H1 (cell line): ENCODE measurements at regions not wholly inside any gene's neighbourhood (a gene's known extent, or its start where the extent isn't known, plus 50 kb on each side); places are given as distances from the start of the nearest gene placed in this dataset.

Source experiments
- CTCF ChIA-PET: fragments of 300-600 bp; sonication (Branson Sonifier 250); formaldehyde crosslinking; loops from one replicate; lab custom pipeline; 2021; ENCODE audit not compliant: partially characterized antibody; lab: Charles Lee
- POLR2A ChIA-PET: fragments of 300-600 bp; sonication (Branson Sonifier 250); formaldehyde crosslinking; loops from one replicate; lab custom pipeline; 2021; ENCODE audit warnings: inconsistent platforms; ENCODE audit not compliant: partially characterized antibody; lab: Charles Lee
- DNase-seq, 2 experiments: peaks; one replicate each; pipeline versions ENCODE4 v3.0.0 to v3.0.0-alpha.2; 2010 to 2022; ENCODE audit warnings: low spot score in 2 of 2, low read depth in 1 of 2, mixed read lengths in 1 of 2
- FAIRE-seq: peaks from 2 replicates; lab custom pipeline; 2011; peaks lifted over from hg19 to GRCh38; lab: Jason Lieb, UNC
- H2AFZ ChIP-seq: 2 replicates; pipeline ENCODE4 v1.8.1; 2012; ENCODE audit warnings: low read length, inconsistent platforms
- H2AK5ac ChIP-seq: 2 replicates; pipeline ENCODE4 v1.6.1; 2013; ENCODE audit warnings: low read depth, low read length
- H2BK120ac ChIP-seq: replicated peaks from 2 replicates; pipeline ENCODE3; 2013; ENCODE audit warnings: low read depth, low read length, inconsistent platforms
- H2BK12ac ChIP-seq: 2 replicates; pipeline ENCODE4 v1.6.1; 2013; ENCODE audit warnings: low read depth, low read length
- H2BK15ac ChIP-seq: 2 replicates; pipeline ENCODE4 v1.6.1; 2013; ENCODE audit warnings: low read length
- H2BK20ac ChIP-seq: 2 replicates; pipeline ENCODE4 v1.6.1; 2013; ENCODE audit warnings: low read length
- H2BK5ac ChIP-seq: 2 replicates; pipeline ENCODE4 v1.6.1; 2013; ENCODE audit warnings: low read depth, low read length
- H3K14ac ChIP-seq: 2 replicates; pipeline ENCODE4 v1.6.1; 2013; ENCODE audit warnings: inconsistent platforms; ENCODE audit not compliant: insufficient read length
- H3K18ac ChIP-seq: 2 replicates; pipeline ENCODE4 v1.6.1; 2013; ENCODE audit warnings: low read length; ENCODE audit errors: extremely low read depth
- H3K23ac ChIP-seq: 2 replicates; pipeline ENCODE4 v1.6.1; 2013; ENCODE audit warnings: inconsistent platforms; ENCODE audit not compliant: insufficient read length
- H3K23me2 ChIP-seq: 2 replicates; pipeline ENCODE4 v1.6.1; 2013; ENCODE audit warnings: low read depth, low read length
- H3K27ac ChIP-seq: 2 replicates; pipeline ENCODE4 v1.6.1; 2011; ENCODE audit warnings: low read depth, low read length, inconsistent platforms
- H3K27me3 ChIP-seq, 4 experiments: replicated peaks in 1 of 4; 1 replicate in 1 of 4; 2 replicates in 3 of 4; pipeline versions ENCODE4 v1.6.1 to v1.8.1; 2011 to 2013; ENCODE audit warnings: low read length in 3 of 4, mild to moderate bottlenecking in 3 of 4, inconsistent platforms in 2 of 4, mixed read lengths in 2 of 4, moderate library complexity in 1 of 4; ENCODE audit not compliant: control insufficient read depth in 3 of 4, insufficient read depth in 3 of 4; ENCODE audit errors: extremely low read depth in 1 of 4
- H3K36me3 ChIP-seq, 4 experiments: 2 replicates each; pipeline versions ENCODE4 v1.6.1 to v1.8.1; 2011 to 2013; ENCODE audit warnings: mild to moderate bottlenecking in 4 of 4, low read length in 3 of 4, moderate library complexity in 2 of 4, control low read depth in 1 of 4, inconsistent platforms in 1 of 4; ENCODE audit not compliant: insufficient read depth in 4 of 4, control insufficient read depth in 2 of 4
- H3K4ac ChIP-seq: replicated peaks from 2 replicates; pipeline ENCODE3; 2013; ENCODE audit warnings: low read length, low read depth, mixed read lengths, inconsistent platforms; ENCODE audit not compliant: insufficient read length
- H3K4me1 ChIP-seq, 4 experiments: replicated peaks in 1 of 4; 1 replicate in 1 of 4; 2 replicates in 3 of 4; pipeline versions ENCODE4 v1.6.1 to v1.8.1; 2011 to 2013; ENCODE audit warnings: low read length in 3 of 4, inconsistent platforms in 2 of 4, mixed read lengths in 1 of 4; ENCODE audit not compliant: insufficient read depth in 4 of 4, control insufficient read depth in 3 of 4
- H3K4me2 ChIP-seq, 2 experiments: 2 replicates each; pipeline versions ENCODE4 v1.6.1 to v1.8.1; 2011 to 2013; ENCODE audit warnings: low read depth in 2 of 2, low read length in 2 of 2, control low read depth in 1 of 2, inconsistent platforms in 1 of 2, mild to moderate bottlenecking in 1 of 2; ENCODE audit not compliant: insufficient read depth in 1 of 2
- H3K4me3 ChIP-seq, 4 experiments: fragments of 200-600, 300-600 bp in 1 of 4; sonication (generic), shearing (Covaris generic), sonication (Bioruptor Twin) in 1 of 4; 2 replicates each; pipeline versions ENCODE4 v1.5.1 to v1.8.1; 2011 to 2016; ENCODE audit warnings: low read length in 4 of 4, low read depth in 3 of 4, control low read depth in 2 of 4, inconsistent platforms in 2 of 4, mild to moderate bottlenecking in 2 of 4, mixed read lengths in 1 of 4, moderate library complexity in 1 of 4; ENCODE audit not compliant: insufficient read depth in 2 of 4; ENCODE audit errors: extremely low read depth in 1 of 4
- H3K56ac ChIP-seq: replicated peaks from 2 replicates; pipeline ENCODE3; 2013; ENCODE audit warnings: low read depth, mild to moderate bottlenecking, mixed read lengths, low read length, inconsistent platforms; ENCODE audit not compliant: insufficient read length
- H3K79me1 ChIP-seq: 2 replicates; pipeline ENCODE4 v1.6.1; 2013; ENCODE audit warnings: low read depth, low read length, control low read depth
- H3K79me2 ChIP-seq, 2 experiments: 2 replicates each; pipeline versions ENCODE4 v1.6.1 to v1.8.1; 2012 to 2013; ENCODE audit warnings: low read length in 2 of 2, mild to moderate bottlenecking in 2 of 2, inconsistent platforms in 1 of 2; ENCODE audit not compliant: insufficient read depth in 2 of 2, control insufficient read depth in 1 of 2
- H3K9ac ChIP-seq, 4 experiments: replicated peaks in 1 of 4; 1 replicate in 1 of 4; 2 replicates in 3 of 4; pipeline versions ENCODE4 v1.6.1 to v1.8.1; 2011 to 2013; ENCODE audit warnings: low read depth in 3 of 4, low read length in 3 of 4, control low read depth in 2 of 4, mild to moderate bottlenecking in 2 of 4, moderate library complexity in 2 of 4, inconsistent platforms in 1 of 4; ENCODE audit errors: extremely low read depth in 1 of 4
- H3K9me3 ChIP-seq, 2 experiments: 2 replicates each; pipeline versions ENCODE4 v1.6.1 to v1.8.1; 2012 to 2013; ENCODE audit warnings: mild to moderate bottlenecking in 2 of 2, moderate library complexity in 2 of 2, control low read depth in 1 of 2, inconsistent platforms in 1 of 2, low read depth in 1 of 2, low read length in 1 of 2, mixed read lengths in 1 of 2; ENCODE audit not compliant: insufficient read depth in 2 of 2
- H4K20me1 ChIP-seq, 2 experiments: replicated peaks in 1 of 2; 2 replicates each; pipeline versions ENCODE3 to v1.8.1; 2011 to 2013; ENCODE audit warnings: inconsistent platforms in 2 of 2, low read length in 2 of 2, mild to moderate bottlenecking in 1 of 2; ENCODE audit not compliant: insufficient read depth in 2 of 2, control insufficient read depth in 1 of 2
- H4K5ac ChIP-seq: 2 replicates; pipeline ENCODE4 v1.6.1; 2013; ENCODE audit warnings: low read length, low read depth, mixed read lengths, inconsistent platforms; ENCODE audit not compliant: insufficient read length
- H4K8ac ChIP-seq: 2 replicates; pipeline ENCODE4 v1.8.0; 2013; ENCODE audit warnings: mild to moderate bottlenecking, moderate library complexity, low read length, inconsistent platforms; ENCODE audit not compliant: insufficient read depth; ENCODE audit errors: extremely low read depth
- H4K91ac ChIP-seq: replicated peaks from 2 replicates; pipeline ENCODE3; 2013; ENCODE audit warnings: low read length, mixed read lengths, inconsistent platforms; ENCODE audit not compliant: insufficient read length
- EP300 ChIP-seq, 2 experiments: IDR thresholded peaks; 1 replicate in 1 of 2; 2 replicates in 1 of 2; pipeline ENCODE4 v1.6.1; 2011 to 2012; ENCODE audit warnings: low read depth in 2 of 2, low read length in 2 of 2, mild to moderate bottlenecking in 2 of 2, borderline replicate concordance in 1 of 2, inconsistent platforms in 1 of 2, moderate library complexity in 1 of 2
- GABPA ChIP-seq: IDR thresholded peaks from 2 replicates; pipeline ENCODE4 v1.6.1; 2011; ENCODE audit warnings: mild to moderate bottlenecking, low read length, moderate library complexity, borderline replicate concordance; ENCODE audit not compliant: insufficient read depth
- MAX ChIP-seq: IDR thresholded peaks from 2 replicates; pipeline ENCODE4 v1.6.1; 2012; ENCODE audit warnings: inconsistent platforms
- SAP30 ChIP-seq: fragments of 300-600 bp; sonication (generic); IDR thresholded peaks from 2 replicates; pipeline ENCODE4 v1.7.1; 2012; ENCODE audit warnings: low read length, moderate library complexity, mild to moderate bottlenecking, inconsistent platforms; ENCODE audit not compliant: insufficient read depth, insufficient replicate concordance
- SUZ12 ChIP-seq: fragments of 200-600 bp; sonication (generic); IDR thresholded peaks from 2 replicates; pipeline ENCODE4 v1.6.1; 2012; ENCODE audit warnings: mild to moderate bottlenecking, inconsistent platforms, low read length, moderate library complexity, mixed read lengths
- WGBS, 2 experiments: shearing (Covaris generic) in 1 of 2; methylation state at CpG; one replicate each; pipeline versions ENCODE4 v1.1.6 to v1.1.7; 2013 to 2015; ENCODE audit warnings: low lambda C conversion rate in 2 of 2, mixed read lengths in 2 of 2, inconsistent platforms in 1 of 2, low coverage in 1 of 2, missing lambda C conversion rate in 1 of 2; ENCODE audit not compliant: insufficient replicate concordance in 2 of 2, insufficient coverage in 1 of 2, insufficient read length in 1 of 2; ENCODE audit errors: extremely low coverage in 1 of 2, missing lambda C conversion rate in 1 of 2; 5-methylcytosine and 5-hydroxymethylcytosine counted together

GRCh38 chr5:112473989-112474388, 54.9 kb upstream of the EPB41L4A start:
- Histone ChIP-seq H3K23ac (no peak overlapping the region), H3K4me3 (no peak overlapping the region), H2BK12ac (no peak overlapping the region), H2BK20ac (no peak overlapping the region), H2BK5ac (no peak overlapping the region), H2AK5ac (no peak overlapping the region), H3K27me3 (no peaks in the 10 kb centered on the region), H3K27ac (no peak overlapping the region), H3K23me2 (no peaks in the 10 kb centered on the region; the same call in 1 of the 2 replicates), H3K14ac (no peak overlapping the region), H2BK120ac (no peak overlapping the region), H2AFZ (no peak overlapping the region), H3K18ac (no peak overlapping the region), H4K8ac (no peak overlapping the region), H3K79me1 (no peaks in the 10 kb centered on the region), H3K56ac (no peak overlapping the region), H3K9ac (peak overlapping the region in 1 of 4 experiments; percentile 34; a peak in 1 of 7 replicates), H4K5ac (no peak overlapping the region), H3K9me3 (no peaks in the 10 kb centered on the region), H3K4me2 (no peak overlapping the region), H3K4ac (no peak overlapping the region), H3K79me2 (no peaks in the 10 kb centered on the region), H3K4me1 (no peaks in the 10 kb centered on the region), H3K36me3 (no peaks in the 10 kb centered on the region), H4K91ac (no peak overlapping the region), H4K20me1 (no peaks in the 10 kb centered on the region), H2BK15ac (no peak overlapping the region)
- FAIRE-seq (no peak), DNase-seq (no peak)
- ChIA-PET POLR2A (no interaction called here), CTCF (interaction anchor here (0.7 to 1.4 kb wide), 3 partner anchors 19 to 1138 kb away, joined by 3 to 5 read pairs (median 4); no protein-coding TSS in a partner anchor)
- WGBS, 2 experiments, result 92% methylated on average over 5 of the region's 5 CpGs; no CpG with 5 or more reads in 1 of the 2 experiments
- TF ChIP-seq SUZ12 (no peak), MAX (no peak), EP300 (IDR thresholded peaks at IDR 0.05; ENCODE audit: borderline replicate concordance in 1 of 2, low read depth in 2 of 2, low read length in 2 of 2) (no peak), SAP30 (no peak), GABPA (no peak)
